Uterus (tissue), 2 donors: ENCODE measurements at regions not wholly inside any gene's neighbourhood (a gene's known extent, or its start where the extent isn't known, plus 50 kb on each side); places are given as distances from the start of the nearest gene placed in this dataset.

Source experiments
- POLR2A ChIP-seq, 2 donors: fragments of 450-650 bp; IDR thresholded peaks; one replicate each; pipeline ENCODE4 v1.6.1; 2016; ENCODE audit warnings: antibody characterized with exemption in 2 of 2, mild to moderate bottlenecking in 1 of 2, moderate library complexity in 1 of 2
- TF ChIP-seq, protein P1 (sequence below), 4 experiments: fragments of 200-600 bp in 2 of 4; fragments of 450-650 bp in 2 of 4; sonication (generic) in 2 of 4; IDR thresholded peaks; one replicate each; pipeline ENCODE4 v1.5.1; 2016 to 2019; ENCODE audit warnings: antibody characterized with exemption in 4 of 4, mild to moderate bottlenecking in 2 of 4, moderate library complexity in 1 of 4

GRCh38 chr6:45783716-45784115 lies 231.9 kb downstream of the CLIC5 start:
- TF ChIP-seq, protein P1, sequence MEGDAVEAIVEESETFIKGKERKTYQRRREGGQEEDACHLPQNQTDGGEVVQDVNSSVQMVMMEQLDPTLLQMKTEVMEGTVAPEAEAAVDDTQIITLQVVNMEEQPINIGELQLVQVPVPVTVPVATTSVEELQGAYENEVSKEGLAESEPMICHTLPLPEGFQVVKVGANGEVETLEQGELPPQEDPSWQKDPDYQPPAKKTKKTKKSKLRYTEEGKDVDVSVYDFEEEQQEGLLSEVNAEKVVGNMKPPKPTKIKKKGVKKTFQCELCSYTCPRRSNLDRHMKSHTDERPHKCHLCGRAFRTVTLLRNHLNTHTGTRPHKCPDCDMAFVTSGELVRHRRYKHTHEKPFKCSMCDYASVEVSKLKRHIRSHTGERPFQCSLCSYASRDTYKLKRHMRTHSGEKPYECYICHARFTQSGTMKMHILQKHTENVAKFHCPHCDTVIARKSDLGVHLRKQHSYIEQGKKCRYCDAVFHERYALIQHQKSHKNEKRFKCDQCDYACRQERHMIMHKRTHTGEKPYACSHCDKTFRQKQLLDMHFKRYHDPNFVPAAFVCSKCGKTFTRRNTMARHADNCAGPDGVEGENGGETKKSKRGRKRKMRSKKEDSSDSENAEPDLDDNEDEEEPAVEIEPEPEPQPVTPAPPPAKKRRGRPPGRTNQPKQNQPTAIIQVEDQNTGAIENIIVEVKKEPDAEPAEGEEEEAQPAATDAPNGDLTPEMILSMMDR (IDR thresholded peaks at IDR 0.05) = no peak
- no peak for TF ChIP-seq POLR2A (IDR thresholded peaks at IDR 0.05)
